T-helper 1 cell treated with Interleukin-12 subunit alpha and Interleukin-12 subunit beta and Interleukin-4 antibody, amounts not matched to agents 30 μg/mL and 1 μg/mL, for 36 hours (primary cell): ENCODE measurements at regions not wholly inside any gene's neighbourhood (a gene's known extent, or its start where the extent isn't known, plus 50 kb on each side); places are given as distances from the start of the nearest gene placed in this dataset.

Source experiments
- H3K27ac Mint-ChIP-seq: one replicate; pipeline ENCODE4 v1.8.0; 2021; ENCODE audit warnings: mild to moderate bottlenecking, mixed read lengths
- H3K27me3 Mint-ChIP-seq: one replicate; pipeline ENCODE4 v1.8.0; 2021; ENCODE audit warnings: low read depth, mixed read lengths
- H3K36me3 Mint-ChIP-seq: one replicate; pipeline ENCODE4 v1.8.0; 2021; ENCODE audit warnings: low read depth, mixed read lengths
- H3K4me1 Mint-ChIP-seq: one replicate; pipeline ENCODE4 v1.8.0; 2021; ENCODE audit warnings: low read depth, mixed read lengths
- H3K4me3 Mint-ChIP-seq: one replicate; pipeline ENCODE4 v1.8.0; 2021; ENCODE audit warnings: mild to moderate bottlenecking, moderate library complexity, mixed read lengths
- H3K9me3 Mint-ChIP-seq: one replicate; pipeline ENCODE4 v1.8.0; 2021; ENCODE audit warnings: mixed read lengths

DNA sequence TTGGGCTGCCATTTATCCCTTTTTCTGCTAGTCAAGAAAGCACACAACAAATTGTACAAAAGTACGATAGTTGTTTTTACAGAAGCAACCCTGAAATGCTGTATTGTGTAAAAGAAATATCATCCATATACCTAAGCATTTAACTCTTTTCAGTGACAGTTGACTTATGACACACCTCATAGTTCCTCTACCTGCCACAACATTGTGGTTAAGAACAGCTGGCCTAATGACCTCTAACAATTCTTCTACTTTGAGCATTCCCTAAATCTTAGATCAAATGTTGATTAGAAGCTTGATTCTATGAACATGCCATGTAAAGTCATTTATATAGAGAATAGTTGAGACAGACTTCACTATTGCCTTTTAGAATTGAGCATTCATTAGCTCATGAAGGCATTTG lies 165.9 kb upstream of the SETBP1 start:
- Mint-ChIP-seq H3K27ac (no peak overlapping the region), H3K4me3 (no peak overlapping the region), H3K4me1 (no peaks in the 10 kb centered on the region), H3K36me3 (no peaks in the 10 kb centered on the region), H3K27me3 (peaks cover 4% of the 10 kb centered on the region), H3K9me3 (no peaks in the 10 kb centered on the region)

DNA sequence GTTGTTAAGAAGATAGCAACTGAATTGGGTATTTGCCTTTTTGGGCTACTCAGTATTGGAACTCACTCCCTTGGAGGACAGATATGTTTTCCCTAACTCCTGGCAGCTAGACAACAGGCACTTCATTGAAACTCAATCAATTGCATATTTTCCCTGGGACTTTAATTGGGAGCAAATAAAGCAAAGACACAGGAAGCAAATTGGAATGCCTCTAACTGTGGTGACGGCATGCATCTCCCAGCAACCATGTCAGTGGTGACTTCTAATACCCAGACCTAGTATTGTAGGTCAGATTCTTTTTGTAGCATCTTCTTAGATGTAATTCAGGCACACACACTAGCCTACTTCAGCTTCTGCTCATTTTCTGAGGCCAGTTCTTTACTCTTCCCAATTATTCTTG lies 164.2 kb upstream of the SETBP1 start:
- H3K27ac Mint-ChIP-seq = no peak overlapping the region
- no peaks in the 10 kb centered on the region for H3K4me1 Mint-ChIP-seq
- H3K4me3 Mint-ChIP-seq = no peak overlapping the region
- H3K27me3 Mint-ChIP-seq = no peaks in the 10 kb centered on the region
- H3K9me3 Mint-ChIP-seq = no peaks in the 10 kb centered on the region
- H3K36me3 Mint-ChIP-seq = no peaks in the 10 kb centered on the region

DNA sequence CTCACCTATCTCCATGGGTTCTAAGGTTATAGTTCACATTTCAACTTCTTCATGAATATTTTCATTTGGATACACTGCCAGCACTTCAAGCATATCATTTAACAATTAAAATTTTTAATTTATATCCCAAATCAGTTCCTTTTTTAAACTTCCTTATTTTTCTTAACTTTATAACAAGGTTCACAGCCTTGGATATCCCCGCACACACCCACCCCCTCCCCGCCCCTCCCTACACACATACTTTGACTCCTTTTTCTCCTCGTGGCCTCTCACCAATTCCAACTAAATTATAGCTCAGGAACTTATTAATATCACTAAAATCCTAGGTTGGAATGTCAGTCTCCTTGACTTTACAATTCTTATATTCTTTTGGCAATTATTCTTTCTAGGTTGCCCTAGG lies 163.6 kb upstream of the SETBP1 start:
- Mint-ChIP-seq H3K27ac (no peak overlapping the region), H3K36me3 (no peaks in the 10 kb centered on the region), H3K27me3 (no peaks in the 10 kb centered on the region)

DNA sequence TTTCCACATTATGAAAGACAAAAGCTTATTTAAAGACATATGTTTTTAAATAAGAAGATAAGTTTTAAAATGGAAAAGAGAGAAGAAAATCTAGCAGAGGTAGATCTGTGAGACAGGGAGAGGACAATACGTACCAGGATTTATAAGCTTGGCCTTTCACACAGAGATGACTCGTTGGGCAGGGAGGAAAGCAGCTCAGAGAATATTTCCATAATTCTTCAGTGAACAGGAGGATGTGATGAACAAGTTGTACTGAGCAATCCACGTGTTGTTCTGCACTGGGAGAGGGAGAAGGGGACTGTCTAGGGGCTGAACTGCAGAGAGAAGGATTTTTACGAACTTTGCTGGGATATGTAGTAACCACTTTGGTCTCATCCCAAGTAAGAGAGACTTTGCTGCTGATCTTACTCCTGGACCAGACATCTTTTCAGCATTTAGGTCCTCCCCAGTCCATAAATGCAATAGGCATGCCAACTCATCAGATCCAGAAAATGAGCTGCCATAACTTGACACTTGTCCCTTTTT lies 162.5 kb upstream of the SETBP1 start:
- no peaks in the 10 kb centered on the region for H3K9me3 Mint-ChIP-seq
- no peaks in the 10 kb centered on the region for H3K4me1 Mint-ChIP-seq
- H3K36me3 Mint-ChIP-seq = no peaks in the 10 kb centered on the region
- no peaks in the 10 kb centered on the region for H3K27me3 Mint-ChIP-seq
- H3K4me3 Mint-ChIP-seq = no peak overlapping the region
- H3K27ac Mint-ChIP-seq = no peak overlapping the region

More for the DNA sequence above, 163.6 kb upstream of the SETBP1 start:
- no peaks in the 10 kb centered on the region for H3K4me1 Mint-ChIP-seq
- H3K4me3 Mint-ChIP-seq = no peak overlapping the region
- no peaks in the 10 kb centered on the region for H3K9me3 Mint-ChIP-seq

GRCh38 chr18:44518666-44519065 lies 162.0 kb upstream of the SETBP1 start:
- H3K36me3 Mint-ChIP-seq = no peaks in the 10 kb centered on the region
- no peaks in the 10 kb centered on the region for H3K4me1 Mint-ChIP-seq
- no peaks in the 10 kb centered on the region for H3K27me3 Mint-ChIP-seq
- no peaks in the 10 kb centered on the region for H3K9me3 Mint-ChIP-seq
- H3K4me3 Mint-ChIP-seq = no peak overlapping the region
- H3K27ac Mint-ChIP-seq = no peak overlapping the region

- no peak overlapping the region for H3K27ac Mint-ChIP-seq
- no peaks in the 10 kb centered on the region for H3K4me1 Mint-ChIP-seq
- no peaks in the 10 kb centered on the region for H3K36me3 Mint-ChIP-seq
- H3K4me3 Mint-ChIP-seq = no peak overlapping the region
- H3K27me3 Mint-ChIP-seq = no peaks in the 10 kb centered on the region
- H3K9me3 Mint-ChIP-seq = no peaks in the 10 kb centered on the region
Measured at GRCh38 chr18:44520981-44521667, 159.6 kb upstream of the SETBP1 start.

DNA sequence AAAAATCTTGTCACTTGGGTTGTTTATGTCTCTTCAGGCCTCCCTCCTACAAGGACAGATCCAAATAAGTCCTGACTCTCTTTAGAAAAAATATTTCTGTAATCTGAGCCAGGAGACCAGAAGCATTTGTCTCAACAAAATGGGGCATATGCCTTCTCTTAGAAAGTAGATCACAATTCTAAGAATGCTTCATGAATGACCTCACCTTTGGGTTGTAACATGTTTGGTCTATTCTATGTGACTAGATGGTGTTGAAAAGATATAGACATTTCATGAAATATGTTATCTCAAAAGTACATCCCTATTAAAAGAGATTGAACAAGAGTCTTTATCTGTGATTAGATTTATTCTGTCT lies 159.0 kb upstream of the SETBP1 start:
- Mint-ChIP-seq H3K27ac (no peak overlapping the region), H3K4me3 (no peak overlapping the region), H3K4me1 (peaks cover under 1% of the 10 kb centered on the region), H3K27me3 (no peaks in the 10 kb centered on the region), H3K9me3 (no peaks in the 10 kb centered on the region), H3K36me3 (no peaks in the 10 kb centered on the region)

DNA sequence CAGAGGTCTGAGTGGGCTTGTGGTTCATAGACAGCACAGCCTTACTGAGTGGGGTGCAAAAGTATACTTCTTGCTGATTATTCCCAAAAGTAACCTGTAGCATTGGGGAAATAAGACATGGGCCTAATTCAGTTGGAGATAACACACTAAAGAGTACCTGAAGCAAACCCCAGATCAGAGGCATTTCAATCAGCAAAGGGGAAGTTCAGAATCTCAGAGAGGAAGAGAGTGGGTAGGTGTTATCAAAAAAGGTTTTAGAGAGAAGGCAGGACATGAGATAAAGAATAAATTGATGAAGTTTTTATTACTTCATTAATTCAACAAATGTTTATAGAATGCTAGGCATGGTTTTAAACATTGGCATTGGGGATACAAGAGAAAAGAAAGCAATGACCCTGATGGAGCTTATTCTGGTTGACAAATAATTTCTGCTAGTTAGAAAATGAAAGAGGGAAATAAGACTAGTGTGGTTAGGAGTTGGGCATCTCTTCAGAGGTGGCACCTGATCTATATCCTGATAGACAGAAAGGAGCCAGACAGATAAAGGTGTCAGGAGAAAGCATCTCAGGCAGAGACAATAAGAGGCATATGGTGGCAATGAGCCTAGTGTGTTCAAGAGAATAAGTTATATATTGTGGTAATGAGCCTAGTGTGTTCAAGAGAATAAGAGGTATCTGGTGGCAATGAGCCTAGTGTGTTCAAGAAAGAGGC lies 153.8 kb upstream of the SETBP1 start:
- Mint-ChIP-seq H3K36me3 (no peaks in the 10 kb centered on the region), H3K27me3 (no peaks in the 10 kb centered on the region), H3K9me3 (no peaks in the 10 kb centered on the region), H3K4me1 (peaks cover 6% of the 10 kb centered on the region), H3K4me3 (no peak overlapping the region), H3K27ac (no peak overlapping the region)

DNA sequence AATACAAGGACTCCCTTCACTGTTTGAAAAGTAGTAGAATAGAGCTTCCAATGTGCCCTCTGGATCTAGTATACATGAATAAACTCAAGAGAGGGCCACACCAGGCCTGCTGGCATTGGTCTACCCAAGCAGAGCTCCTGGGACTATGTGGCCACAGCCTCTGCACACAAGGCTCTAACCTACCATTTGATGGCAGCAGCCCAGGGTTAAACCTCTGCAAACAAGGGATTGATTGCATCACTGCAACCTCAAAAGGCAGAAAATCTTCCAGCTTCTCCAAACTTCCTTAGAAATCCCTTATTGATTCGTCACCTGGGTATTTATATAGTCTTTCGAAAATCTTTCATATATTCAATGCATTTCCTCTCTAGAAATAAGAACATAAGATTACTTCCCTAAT lies 147.6 kb upstream of the SETBP1 start:
- Mint-ChIP-seq H3K9me3 (no peaks in the 10 kb centered on the region), H3K27me3 (no peaks in the 10 kb centered on the region), H3K4me3 (no peak overlapping the region), H3K4me1 (no peaks in the 10 kb centered on the region), H3K36me3 (no peaks in the 10 kb centered on the region), H3K27ac (no peak overlapping the region)

- Mint-ChIP-seq H3K4me3 (no peak overlapping the region), H3K36me3 (no peaks in the 10 kb centered on the region), H3K4me1 (no peaks in the 10 kb centered on the region), H3K9me3 (no peaks in the 10 kb centered on the region), H3K27ac (no peak overlapping the region), H3K27me3 (no peaks in the 10 kb centered on the region)
Measured at GRCh38 chr18:44536046-44536445, 144.6 kb upstream of the SETBP1 start.

- no peaks in the 10 kb centered on the region for H3K27me3 Mint-ChIP-seq
- H3K4me1 Mint-ChIP-seq = no peaks in the 10 kb centered on the region
- no peak overlapping the region for H3K27ac Mint-ChIP-seq
- H3K4me3 Mint-ChIP-seq = no peak overlapping the region
- no peaks in the 10 kb centered on the region for H3K9me3 Mint-ChIP-seq
- no peaks in the 10 kb centered on the region for H3K36me3 Mint-ChIP-seq
Measured at GRCh38 chr18:44536619-44537018, 144.1 kb upstream of the SETBP1 start.

GRCh38 chr18:44537526-44537925 lies 143.2 kb upstream of the SETBP1 start:
- Mint-ChIP-seq H3K36me3 (no peaks in the 10 kb centered on the region), H3K4me3 (no peak overlapping the region), H3K27me3 (no peaks in the 10 kb centered on the region), H3K9me3 (no peaks in the 10 kb centered on the region), H3K27ac (no peak overlapping the region), H3K4me1 (no peaks in the 10 kb centered on the region)

GRCh38 chr18:44539926-44540325 lies 140.8 kb upstream of the SETBP1 start:
- no peaks in the 10 kb centered on the region for H3K27me3 Mint-ChIP-seq

GRCh38 chr18:44541159-44541558 lies 139.5 kb upstream of the SETBP1 start:
- H3K9me3 Mint-ChIP-seq = no peaks in the 10 kb centered on the region
- H3K4me1 Mint-ChIP-seq = no peaks in the 10 kb centered on the region
- no peak overlapping the region for H3K4me3 Mint-ChIP-seq
- H3K27ac Mint-ChIP-seq = no peak overlapping the region
- no peaks in the 10 kb centered on the region for H3K27me3 Mint-ChIP-seq
- H3K36me3 Mint-ChIP-seq = no peaks in the 10 kb centered on the region

More at GRCh38 chr18:44539926-44540325, 140.8 kb upstream of the SETBP1 start:
- Mint-ChIP-seq H3K27ac (no peak overlapping the region), H3K36me3 (no peaks in the 10 kb centered on the region), H3K4me1 (no peaks in the 10 kb centered on the region), H3K9me3 (no peaks in the 10 kb centered on the region), H3K4me3 (no peak overlapping the region)

- Mint-ChIP-seq H3K4me3 (no peak overlapping the region), H3K27ac (no peak overlapping the region), H3K36me3 (no peaks in the 10 kb centered on the region), H3K27me3 (no peaks in the 10 kb centered on the region), H3K9me3 (no peaks in the 10 kb centered on the region), H3K4me1 (no peaks in the 10 kb centered on the region)
Measured at GRCh38 chr18:44541781-44542180, 138.9 kb upstream of the SETBP1 start.
